Astrocyte of the spinal cord (primary cell): ENCODE measurements at regions not wholly inside any gene's neighbourhood (a gene's known extent, or its start where the extent isn't known, plus 50 kb on each side); places are given as distances from the start of the nearest gene placed in this dataset.

Experiments used
- DNase-seq: peaks from one replicate; pipeline ENCODE4 v3.0.0; 2011; ENCODE audit warnings: low read depth, low spot score
- H3K4me3 ChIP-seq: 2 replicates; pipeline ENCODE4 v1.5.1; 2011; ENCODE audit warnings: low read depth, mild to moderate bottlenecking, low read length, moderate library complexity
- in situ Hi-C: cut with HindIII; loops from 2 replicates; pipeline ENCODE4 v1.10.0; 2017; ENCODE audit warnings: low sequenced_read_pairs
- TF ChIP-seq, protein P1 (sequence below): IDR thresholded peaks from 2 replicates; pipeline ENCODE4 v1.5.1; 2012; ENCODE audit warnings: low read depth, mild to moderate bottlenecking, low read length, inconsistent platforms

DNA sequence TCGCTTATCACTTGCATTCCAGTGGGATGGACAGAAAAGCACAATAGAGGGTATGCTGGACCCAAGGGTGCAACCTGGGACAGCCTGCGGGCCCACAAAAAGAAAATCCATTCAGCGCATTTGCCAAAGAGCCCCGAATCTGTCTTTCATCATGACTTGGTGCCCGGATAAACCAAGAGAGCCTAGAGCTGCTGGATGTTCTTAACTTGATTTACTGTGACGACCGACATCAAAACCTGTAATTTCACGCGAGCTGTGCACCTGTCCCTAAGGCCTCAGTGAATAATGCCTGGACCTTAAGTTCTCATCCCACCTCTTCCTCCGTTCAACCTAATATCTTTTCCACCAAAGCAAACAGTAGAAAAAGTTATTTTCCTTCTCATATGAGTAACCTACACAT is 115.5 kb upstream of the ACKR3 start:
- in situ Hi-C loops, result no loop called here
- TF ChIP-seq, protein P1, sequence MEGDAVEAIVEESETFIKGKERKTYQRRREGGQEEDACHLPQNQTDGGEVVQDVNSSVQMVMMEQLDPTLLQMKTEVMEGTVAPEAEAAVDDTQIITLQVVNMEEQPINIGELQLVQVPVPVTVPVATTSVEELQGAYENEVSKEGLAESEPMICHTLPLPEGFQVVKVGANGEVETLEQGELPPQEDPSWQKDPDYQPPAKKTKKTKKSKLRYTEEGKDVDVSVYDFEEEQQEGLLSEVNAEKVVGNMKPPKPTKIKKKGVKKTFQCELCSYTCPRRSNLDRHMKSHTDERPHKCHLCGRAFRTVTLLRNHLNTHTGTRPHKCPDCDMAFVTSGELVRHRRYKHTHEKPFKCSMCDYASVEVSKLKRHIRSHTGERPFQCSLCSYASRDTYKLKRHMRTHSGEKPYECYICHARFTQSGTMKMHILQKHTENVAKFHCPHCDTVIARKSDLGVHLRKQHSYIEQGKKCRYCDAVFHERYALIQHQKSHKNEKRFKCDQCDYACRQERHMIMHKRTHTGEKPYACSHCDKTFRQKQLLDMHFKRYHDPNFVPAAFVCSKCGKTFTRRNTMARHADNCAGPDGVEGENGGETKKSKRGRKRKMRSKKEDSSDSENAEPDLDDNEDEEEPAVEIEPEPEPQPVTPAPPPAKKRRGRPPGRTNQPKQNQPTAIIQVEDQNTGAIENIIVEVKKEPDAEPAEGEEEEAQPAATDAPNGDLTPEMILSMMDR, result no peak
- H3K4me3 ChIP-seq, result no peak overlapping the region
- no peak for DNase-seq

DNA sequence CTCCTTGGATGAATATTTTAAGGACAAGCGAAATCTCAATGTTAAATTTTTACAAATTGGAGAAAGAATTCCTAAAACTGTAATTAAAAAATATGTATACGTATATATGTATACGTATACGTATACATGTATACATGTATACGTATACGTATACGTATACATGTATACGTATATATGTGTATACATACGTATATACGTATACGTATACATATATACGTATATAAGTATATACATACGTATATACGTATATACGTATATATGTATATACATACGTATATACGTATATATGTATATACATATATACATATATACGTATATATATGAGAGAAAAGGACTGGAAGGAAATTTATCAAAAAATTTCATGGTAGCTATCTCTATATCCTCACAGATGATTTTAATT is 110.2 kb upstream of the ACKR3 start:
- DNase-seq, result no peak
- TF ChIP-seq, protein P1, result no peak
- H3K4me3 ChIP-seq, result no peak overlapping the region
- in situ Hi-C loops, result no loop called here

DNA sequence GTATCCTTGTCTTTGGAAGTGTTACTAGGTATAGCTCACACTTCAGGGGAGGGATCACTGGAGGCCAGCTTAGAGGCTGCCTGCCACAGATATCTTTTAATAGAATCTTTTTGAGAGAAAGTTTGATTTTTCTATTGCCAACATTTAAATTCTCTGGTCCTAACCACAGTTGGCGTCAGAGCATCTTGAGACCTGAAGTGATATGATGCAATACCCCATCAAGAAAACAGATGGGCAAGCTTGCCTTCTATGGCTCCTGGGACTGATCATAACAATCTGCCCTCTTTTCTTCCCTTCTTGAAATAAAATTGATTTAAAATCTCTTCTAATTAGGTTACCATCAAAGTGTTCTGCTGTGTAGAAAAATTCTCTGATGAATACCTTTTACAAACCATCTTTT is 105.5 kb upstream of the ACKR3 start:
- TF ChIP-seq, protein P1, result no peak
- in situ Hi-C loops, result no loop called here
- no peak for DNase-seq
- no peak overlapping the region for H3K4me3 ChIP-seq

DNA sequence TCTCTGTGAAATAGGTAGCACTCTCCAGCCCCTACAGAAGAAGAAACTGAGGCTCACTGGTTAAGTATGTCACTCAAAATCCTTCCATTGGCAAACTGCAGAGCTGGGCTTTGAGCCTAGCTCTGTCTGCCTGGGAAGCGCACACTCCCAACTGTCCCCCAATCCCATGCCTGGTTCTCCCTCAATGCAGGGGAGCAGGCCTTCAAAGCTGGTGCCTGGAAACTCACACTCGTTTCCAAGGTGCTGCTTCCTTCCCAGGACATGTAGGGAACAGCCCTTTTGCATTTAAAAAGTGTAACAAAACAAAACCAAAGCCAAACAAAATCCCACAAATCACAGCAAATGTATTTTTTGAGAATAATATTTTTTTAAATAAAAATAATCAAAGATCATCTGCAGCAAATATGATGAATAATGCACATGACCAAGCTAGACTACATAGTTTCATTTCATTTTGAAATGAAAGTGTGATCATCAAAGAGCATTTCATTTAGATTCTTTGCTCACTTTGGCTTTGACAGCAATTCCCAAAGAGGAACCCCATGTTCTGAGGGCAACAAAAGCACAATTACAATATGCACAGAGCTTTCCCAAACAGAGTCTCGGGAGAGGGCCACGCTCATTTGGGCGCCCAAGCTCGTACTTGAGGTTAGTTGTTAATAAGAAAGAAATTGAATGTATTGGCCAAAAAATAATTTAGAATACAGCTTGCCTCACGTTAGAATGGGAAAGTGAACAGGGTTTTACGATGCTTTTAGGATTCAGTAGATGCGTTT is 96.7 kb upstream of the ACKR3 start:
- DNase-seq, result no peak
- no peak overlapping the region for H3K4me3 ChIP-seq
- in situ Hi-C loops, result no loop called here
- TF ChIP-seq, protein P1, result no peak

DNA sequence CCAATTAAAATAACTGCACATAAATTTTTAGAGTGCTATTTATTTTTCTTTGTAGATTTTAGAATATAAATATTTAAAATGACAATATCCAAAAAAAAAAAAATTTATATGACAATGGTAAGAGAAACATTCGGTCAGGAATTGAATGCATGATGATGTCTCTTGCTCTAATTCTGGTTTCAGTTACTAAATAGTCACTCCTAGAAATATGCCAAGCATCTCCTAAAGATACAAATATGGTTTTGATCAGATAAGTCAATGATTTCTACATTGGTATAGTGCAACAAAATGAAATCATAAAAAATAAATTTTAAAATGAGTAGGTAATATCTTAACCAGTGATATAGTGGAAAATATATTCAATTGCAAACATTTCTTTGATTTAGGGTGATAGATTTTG is 95.9 kb upstream of the ACKR3 start:
- TF ChIP-seq, protein P1, result no peak
- DNase-seq, result no peak
- no peak overlapping the region for H3K4me3 ChIP-seq
- in situ Hi-C loops, result no loop called here

- TF ChIP-seq, protein P1, result no peak
- in situ Hi-C loops, result no loop called here
Observed at GRCh38 chr2:236479814-236480213, 89.8 kb upstream of the ACKR3 start.

More at GRCh38 chr2:236479814-236480213, 89.8 kb upstream of the ACKR3 start:
- no peak for DNase-seq
- no peak overlapping the region for H3K4me3 ChIP-seq
